ENCODE measurements at regions not wholly inside any gene's neighbourhood (a gene's known extent, or its start where the extent isn't known, plus 50 kb on each side); places are given as distances from the start of the nearest gene placed in this dataset.

GRCh38 chr14:30235485-30235884 lies 307.8 kb upstream of the PRKD1 start:
- intact Hi-C loops (cut with DNase I): loop anchor here (5.0 kb wide), 1 partner anchor 37 kb away; no protein-coding TSS in a partner anchor
- Histone ChIP-seq H3K36me3 (no peaks in the 10 kb centered on the region), H3K27me3 (no peaks in the 10 kb centered on the region), H3K27ac (replicated peaks in 1 of 4) (no peak overlapping the region), H3K4me1 (no peaks in the 10 kb centered on the region), H3K4me3 (no peak overlapping the region), H3K9me3 (no peaks in the 10 kb centered on the region)
- 88% methylated on average over 2 of the region's 2 CpGs for WGBS
- no peak for DNase-seq (ENCODE audit: extremely low spot score)
- TF ChIP-seq POLR2AphosphoS5 (IDR thresholded peaks at IDR 0.05): no peak
- TF ChIP-seq CTCF (IDR thresholded peaks at IDR 0.05): no peak
- TF ChIP-seq EP300 (IDR thresholded peaks at IDR 0.05): no peak
- no peak for TF ChIP-seq POLR2A (IDR thresholded peaks at IDR 0.05; ENCODE audit: low read depth)

GRCh38 chr14:30238936-30239335 lies 311.3 kb upstream of the PRKD1 start:
- Histone ChIP-seq H3K4me3 (no peak overlapping the region), H3K27me3 (no peaks in the 10 kb centered on the region), H3K36me3 (no peaks in the 10 kb centered on the region), H3K9me3 (no peaks in the 10 kb centered on the region), H3K4me1 (no peaks in the 10 kb centered on the region), H3K27ac (replicated peaks in 1 of 4) (no peak overlapping the region)
- 91% methylated on average over 4 of the region's 4 CpGs for WGBS
- intact Hi-C loops (cut with DNase I): loop anchor here (5.0 kb wide), 1 partner anchor 33 kb away; no protein-coding TSS in a partner anchor
- TF ChIP-seq POLR2A (IDR thresholded peaks at IDR 0.05; ENCODE audit: low read depth) (no peak), CTCF (IDR thresholded peaks at IDR 0.05) (no peak)
- DNase-seq (ENCODE audit: extremely low spot score): no peak

GRCh38 chr14:30240018-30240417 lies 312.4 kb upstream of the PRKD1 start:
- no peaks in the 10 kb centered on the region for H3K36me3 ChIP-seq
- intact Hi-C loops (cut with DNase I): no loop called here
- TF ChIP-seq EP300 (IDR thresholded peaks at IDR 0.05): no peak
- 67% methylated on average over 4 of the region's 4 CpGs for WGBS
- no peak for DNase-seq (ENCODE audit: extremely low spot score)
- H3K27ac ChIP-seq (replicated peaks in 1 of 4): no peak overlapping the region
- H3K27me3 ChIP-seq: no peaks in the 10 kb centered on the region
- no peaks in the 10 kb centered on the region for H3K9me3 ChIP-seq
- H3K4me3 ChIP-seq: no peak overlapping the region
- no peaks in the 10 kb centered on the region for H3K4me1 ChIP-seq

- 35% methylated on average over 3 of the region's 3 CpGs for WGBS
- DNase-seq (ENCODE audit: extremely low spot score): no peak
- Histone ChIP-seq H3K4me1 (no peaks in the 10 kb centered on the region), H3K9me3 (no peaks in the 10 kb centered on the region), H3K4me3 (no peak overlapping the region), H3K27me3 (no peaks in the 10 kb centered on the region), H3K27ac (replicated peaks in 1 of 4) (no peak overlapping the region), H3K36me3 (no peaks in the 10 kb centered on the region)
- TF ChIP-seq POLR2AphosphoS5 (IDR thresholded peaks at IDR 0.05) (no peak), EP300 (IDR thresholded peaks at IDR 0.05) (no peak), POLR2A (IDR thresholded peaks at IDR 0.05; ENCODE audit: low read depth) (no peak), CTCF (IDR thresholded peaks at IDR 0.05) (no peak)
- intact Hi-C loops (cut with DNase I): no loop called here
Observed at GRCh38 chr14:30240685-30241084, 313.0 kb upstream of the PRKD1 start.

- H3K27ac ChIP-seq (replicated peaks in 1 of 4): no peak overlapping the region
- no peaks in the 10 kb centered on the region for H3K9me3 ChIP-seq
- H3K4me1 ChIP-seq: no peaks in the 10 kb centered on the region
- 75% methylated on average over 2 of the region's 2 CpGs for WGBS
- no peaks in the 10 kb centered on the region for H3K27me3 ChIP-seq
- no peak overlapping the region for H3K4me3 ChIP-seq
- intact Hi-C loops (cut with DNase I): no loop called here
- no peak for DNase-seq (ENCODE audit: extremely low spot score)
- TF ChIP-seq POLR2A (IDR thresholded peaks at IDR 0.05; ENCODE audit: low read depth) (no peak), CTCF (IDR thresholded peaks at IDR 0.05) (no peak), POLR2AphosphoS5 (IDR thresholded peaks at IDR 0.05) (no peak), EP300 (IDR thresholded peaks at IDR 0.05) (no peak)
- H3K36me3 ChIP-seq: no peaks in the 10 kb centered on the region
Observed at GRCh38 chr14:30242744-30243143, 315.1 kb upstream of the PRKD1 start.

Measured in esophagus muscularis mucosa (tissue), 4 donors.